SK-N-MC (cell line): ENCODE measurements at regions not wholly inside any gene's neighbourhood (a gene's known extent, or its start where the extent isn't known, plus 50 kb on each side); places are given as distances from the start of the nearest gene placed in this dataset.

Experiments used
- DNase-seq: peaks from one replicate; pipeline ENCODE4 v3.0.0-alpha.2; 2011; ENCODE audit warnings: low read depth, low spot score
- H3K27ac ChIP-seq: fragments of 200-600 bp; sonication (generic); 2 replicates; pipeline ENCODE4 v1.5.1; 2016; ENCODE audit warnings: mixed run types
- H3K36me3 ChIP-seq: fragments of 200-600 bp; sonication (generic); 2 replicates; pipeline ENCODE4 v1.6.1; 2017; ENCODE audit warnings: antibody characterized with exemption, low read length, mixed read lengths; ENCODE audit not compliant: insufficient read depth
- H3K4me3 ChIP-seq: fragments of 200-600 bp; sonication (generic); 2 replicates; pipeline ENCODE4 v1.5.1; 2016
- H3K9ac ChIP-seq: fragments of 200-600 bp; sonication (generic); 2 replicates; pipeline ENCODE4 v1.8.0; 2017; ENCODE audit warnings: mixed run types, mixed read lengths; ENCODE audit not compliant: insufficient read length
- H3K9me3 ChIP-seq: fragments of 200-600 bp; sonication (generic); 2 replicates; pipeline ENCODE4 v1.6.1; 2017; ENCODE audit warnings: low read depth, mild to moderate bottlenecking, antibody characterized with exemption, low read length, moderate library complexity, mixed read lengths
- EZH2 ChIP-seq: fragments of 200-600 bp; sonication (generic); IDR thresholded peaks from one replicate; pipeline ENCODE4 v1.6.1; 2017; ENCODE audit warnings: antibody characterized with exemption
- FOXP2 ChIP-seq: optimal IDR thresholded peaks from 2 replicates; pipeline ENCODE3; 2011; ENCODE audit warnings: mild to moderate bottlenecking, moderate library complexity; ENCODE audit not compliant: insufficient read depth; ENCODE audit errors: extremely low read length, control extremely low read depth
- POLR2AphosphoS5 ChIP-seq: IDR thresholded peaks from 2 replicates; pipeline ENCODE4 v1.6.1; 2012; ENCODE audit warnings: mild to moderate bottlenecking, low read depth, low read length, borderline replicate concordance

GRCh38 chr11:127471662-127472061, 471.1 kb upstream of the KIRREL3 start:
- Histone ChIP-seq H3K27ac (no peak overlapping the region), H3K4me3 (no peak overlapping the region), H3K36me3 (no peaks in the 10 kb centered on the region), H3K9ac (no peak overlapping the region), H3K9me3 (no peaks in the 10 kb centered on the region)
- TF ChIP-seq POLR2AphosphoS5 (no peak), EZH2 (no peak), FOXP2 (no peak)
- DNase-seq = no peak

- Histone ChIP-seq H3K36me3 (no peaks in the 10 kb centered on the region), H3K9me3 (no peaks in the 10 kb centered on the region), H3K4me3 (no peak overlapping the region), H3K9ac (no peak overlapping the region), H3K27ac (no peak overlapping the region)
- no peak for TF ChIP-seq FOXP2
- no peak for TF ChIP-seq EZH2
- TF ChIP-seq POLR2AphosphoS5 = no peak
- no peak for DNase-seq
These were observed 469.8 kb upstream of the KIRREL3 start for GRCh38 chr11:127470306-127470884.

GRCh38 chr11:127464325-127464724, 463.8 kb upstream of the KIRREL3 start:
- DNase-seq = no peak
- H3K36me3 ChIP-seq = no peaks in the 10 kb centered on the region
- TF ChIP-seq EZH2 = no peak
- no peak overlapping the region for H3K4me3 ChIP-seq
- no peak overlapping the region for H3K9ac ChIP-seq
- no peaks in the 10 kb centered on the region for H3K9me3 ChIP-seq
- H3K27ac ChIP-seq = no peak overlapping the region

- Histone ChIP-seq H3K4me3 (no peak overlapping the region), H3K36me3 (no peaks in the 10 kb centered on the region), H3K9me3 (no peaks in the 10 kb centered on the region), H3K27ac (no peak overlapping the region), H3K9ac (no peak overlapping the region)
- no peak for DNase-seq
- no peak for TF ChIP-seq FOXP2
- TF ChIP-seq POLR2AphosphoS5 = no peak
- no peak for TF ChIP-seq EZH2
These were observed 461.4 kb upstream of the KIRREL3 start for GRCh38 chr11:127462065-127462344.

- no peak overlapping the region for H3K27ac ChIP-seq
- no peaks in the 10 kb centered on the region for H3K36me3 ChIP-seq
- H3K9ac ChIP-seq = no peak overlapping the region
- no peak for DNase-seq
- H3K9me3 ChIP-seq = no peaks in the 10 kb centered on the region
- no peak for TF ChIP-seq POLR2AphosphoS5
- TF ChIP-seq EZH2 = no peak
- TF ChIP-seq FOXP2 = no peak
- H3K4me3 ChIP-seq = no peak overlapping the region
These were observed 460.9 kb upstream of the KIRREL3 start for GRCh38 chr11:127461241-127462064.

GRCh38 chr11:127458561-127458960, 458.0 kb upstream of the KIRREL3 start:
- no peak overlapping the region for H3K27ac ChIP-seq
- no peak for DNase-seq
- H3K9me3 ChIP-seq = no peaks in the 10 kb centered on the region
- TF ChIP-seq FOXP2 (no peak), EZH2 (no peak), POLR2AphosphoS5 (no peak)
- no peak overlapping the region for H3K9ac ChIP-seq
- no peaks in the 10 kb centered on the region for H3K36me3 ChIP-seq
- no peak overlapping the region for H3K4me3 ChIP-seq

GRCh38 chr11:127454856-127455255, 454.3 kb upstream of the KIRREL3 start:
- no peak overlapping the region for H3K27ac ChIP-seq
- DNase-seq = no peak
- H3K36me3 ChIP-seq = no peaks in the 10 kb centered on the region
- no peak overlapping the region for H3K4me3 ChIP-seq
- no peak for TF ChIP-seq EZH2
- no peak for TF ChIP-seq POLR2AphosphoS5
- TF ChIP-seq FOXP2 = no peak
- no peak overlapping the region for H3K9ac ChIP-seq
- no peaks in the 10 kb centered on the region for H3K9me3 ChIP-seq

- TF ChIP-seq FOXP2 (no peak), POLR2AphosphoS5 (no peak), EZH2 (no peak)
These were observed 452.0 kb upstream of the KIRREL3 start for GRCh38 chr11:127452533-127452932.

GRCh38 chr11:127451861-127452260, 451.3 kb upstream of the KIRREL3 start:
- Histone ChIP-seq H3K9ac (no peak overlapping the region), H3K4me3 (no peak overlapping the region), H3K36me3 (no peaks in the 10 kb centered on the region), H3K27ac (no peak overlapping the region), H3K9me3 (no peaks in the 10 kb centered on the region)
- TF ChIP-seq EZH2 (no peak), FOXP2 (no peak)
- no peak for DNase-seq

More at GRCh38 chr11:127452533-127452932, 452.0 kb upstream of the KIRREL3 start:
- H3K4me3 ChIP-seq = no peak overlapping the region
- no peaks in the 10 kb centered on the region for H3K36me3 ChIP-seq
- no peak overlapping the region for H3K27ac ChIP-seq
- no peak overlapping the region for H3K9ac ChIP-seq
- no peak for DNase-seq
- H3K9me3 ChIP-seq = no peaks in the 10 kb centered on the region
